ENCODE measurements at regions not wholly inside any gene's neighbourhood (a gene's known extent, or its start where the extent isn't known, plus 50 kb on each side); places are given as distances from the start of the nearest gene placed in this dataset.

DNA sequence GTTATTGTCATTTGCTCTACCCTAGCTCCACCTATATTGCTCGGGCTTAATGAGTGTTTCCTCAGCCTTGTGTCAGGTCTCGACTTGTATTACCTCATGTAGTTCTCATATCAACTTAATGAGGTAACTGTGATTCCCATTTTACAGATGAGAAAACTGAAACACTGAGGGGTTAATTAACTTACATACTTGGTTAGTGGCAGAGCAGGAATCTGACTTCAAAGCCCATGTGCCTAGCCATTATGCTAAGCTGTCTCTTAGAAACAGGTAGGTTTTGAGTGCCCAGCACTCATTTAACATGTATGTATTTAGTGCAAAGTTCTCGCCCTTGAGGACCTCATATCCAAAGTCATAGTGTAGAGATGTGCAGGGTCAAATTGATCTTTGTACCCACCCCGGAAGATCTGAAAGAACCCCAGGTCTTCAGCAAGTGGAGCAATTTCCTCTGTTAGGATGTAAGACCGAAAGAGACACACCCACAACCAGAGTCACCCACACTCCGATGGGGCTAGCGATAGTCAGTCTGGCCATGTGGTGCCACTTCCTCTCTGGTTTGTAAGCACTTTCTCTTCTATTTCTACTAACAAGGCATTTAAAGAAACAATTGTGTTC, 121.0 kb upstream of the SLC39A10 start:
- Histone ChIP-seq H3K4me3 (no peak overlapping the region), H3K36me3 (no peaks in the 10 kb centered on the region), H3K27me3 (no peaks in the 10 kb centered on the region), H3K9me3 (no peaks in the 10 kb centered on the region), H3K27ac (no peak overlapping the region), H3K4me1 (no peaks in the 10 kb centered on the region)
- no peak for DNase-seq (ENCODE audit: low spot score in 2 of 2)
- intact Hi-C loops (cut with DNase I; ENCODE audit: low total_unique reads): no loop called here
- no peak for TF ChIP-seq POLR2AphosphoS5 (IDR thresholded peaks at IDR 0.05)
- TF ChIP-seq POLR2A (IDR thresholded peaks at IDR 0.05): no peak
- TF ChIP-seq, protein P1, sequence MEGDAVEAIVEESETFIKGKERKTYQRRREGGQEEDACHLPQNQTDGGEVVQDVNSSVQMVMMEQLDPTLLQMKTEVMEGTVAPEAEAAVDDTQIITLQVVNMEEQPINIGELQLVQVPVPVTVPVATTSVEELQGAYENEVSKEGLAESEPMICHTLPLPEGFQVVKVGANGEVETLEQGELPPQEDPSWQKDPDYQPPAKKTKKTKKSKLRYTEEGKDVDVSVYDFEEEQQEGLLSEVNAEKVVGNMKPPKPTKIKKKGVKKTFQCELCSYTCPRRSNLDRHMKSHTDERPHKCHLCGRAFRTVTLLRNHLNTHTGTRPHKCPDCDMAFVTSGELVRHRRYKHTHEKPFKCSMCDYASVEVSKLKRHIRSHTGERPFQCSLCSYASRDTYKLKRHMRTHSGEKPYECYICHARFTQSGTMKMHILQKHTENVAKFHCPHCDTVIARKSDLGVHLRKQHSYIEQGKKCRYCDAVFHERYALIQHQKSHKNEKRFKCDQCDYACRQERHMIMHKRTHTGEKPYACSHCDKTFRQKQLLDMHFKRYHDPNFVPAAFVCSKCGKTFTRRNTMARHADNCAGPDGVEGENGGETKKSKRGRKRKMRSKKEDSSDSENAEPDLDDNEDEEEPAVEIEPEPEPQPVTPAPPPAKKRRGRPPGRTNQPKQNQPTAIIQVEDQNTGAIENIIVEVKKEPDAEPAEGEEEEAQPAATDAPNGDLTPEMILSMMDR (IDR thresholded peaks at IDR 0.05): no peak

DNA sequence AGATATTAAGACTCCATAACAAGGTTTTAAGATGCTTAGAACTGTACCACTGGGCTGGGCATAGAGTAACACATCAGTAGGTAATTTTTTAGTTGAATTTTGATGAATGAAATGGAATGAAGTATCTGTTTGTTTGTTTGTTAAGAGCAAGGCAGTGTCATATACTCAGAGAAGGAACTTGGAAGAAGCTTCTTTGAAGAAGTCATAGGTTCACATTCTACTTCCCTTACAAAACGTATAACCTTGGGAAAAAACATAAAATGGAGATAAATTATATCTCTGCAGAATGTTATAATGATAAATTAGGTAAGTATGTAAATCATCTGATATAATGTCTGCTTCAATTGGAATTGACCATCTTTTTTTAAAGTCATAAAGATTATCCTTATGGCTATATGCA, 122.1 kb upstream of the SLC39A10 start:
- Histone ChIP-seq H3K4me3 (no peak overlapping the region), H3K9me3 (no peaks in the 10 kb centered on the region), H3K27me3 (no peaks in the 10 kb centered on the region), H3K36me3 (no peaks in the 10 kb centered on the region), H3K27ac (no peak overlapping the region), H3K4me1 (no peaks in the 10 kb centered on the region)
- TF ChIP-seq POLR2AphosphoS5 (IDR thresholded peaks at IDR 0.05) (no peak), POLR2A (IDR thresholded peaks at IDR 0.05) (no peak)
- TF ChIP-seq, protein P1 (IDR thresholded peaks at IDR 0.05): no peak
- intact Hi-C loops (cut with DNase I; ENCODE audit: low total_unique reads): no loop called here
- DNase-seq (ENCODE audit: low spot score in 2 of 2): no peak

DNA sequence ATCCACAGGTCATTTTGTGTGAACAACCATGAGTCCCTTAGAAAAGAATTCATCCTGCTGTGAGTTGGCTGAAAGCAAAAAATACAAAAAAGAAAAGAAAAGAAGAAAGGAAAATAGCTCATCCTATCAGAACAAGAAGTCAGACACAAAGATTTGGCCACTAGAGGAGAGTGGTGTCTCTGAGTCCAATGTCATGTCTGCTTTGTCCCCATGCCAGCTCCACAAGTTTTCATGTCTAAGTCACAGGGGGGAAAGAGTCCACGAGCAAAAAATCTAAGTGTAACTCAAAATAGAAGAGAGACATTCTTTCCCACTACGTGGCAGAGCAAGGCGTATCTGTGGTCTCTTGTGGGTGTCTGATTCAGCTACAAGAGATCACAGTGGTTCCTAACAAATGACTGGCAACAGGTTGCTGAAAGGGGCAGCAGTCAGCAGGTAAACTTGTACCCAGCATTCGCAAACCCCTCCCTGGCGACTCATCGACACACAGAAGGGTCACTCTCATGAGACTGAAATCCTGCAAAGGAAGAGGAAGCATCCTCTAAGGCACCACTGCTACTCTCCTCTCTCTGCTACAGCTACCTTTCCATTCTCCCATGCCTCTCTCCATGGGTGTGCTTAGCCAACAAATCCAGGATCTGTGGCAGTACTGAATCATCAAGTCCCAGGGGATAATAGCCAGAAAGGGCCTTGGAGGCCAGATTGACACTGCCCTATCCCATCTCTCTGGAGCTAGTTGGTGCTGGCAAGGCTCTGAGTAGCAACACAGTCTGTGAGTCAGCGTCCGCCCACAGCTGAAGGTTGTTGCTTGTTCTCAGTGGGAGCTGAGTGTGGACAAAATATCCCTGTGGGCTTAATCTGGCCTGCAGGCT, 123.0 kb upstream of the SLC39A10 start:
- intact Hi-C loops (cut with DNase I; ENCODE audit: low total_unique reads): no loop called here
- peak in 1 of 2 donors; percentile 18 for DNase-seq (ENCODE audit: low spot score in 2 of 2)
- no peaks in the 10 kb centered on the region for H3K27me3 ChIP-seq
- H3K4me1 ChIP-seq: no peaks in the 10 kb centered on the region
- H3K36me3 ChIP-seq: no peaks in the 10 kb centered on the region
- H3K27ac ChIP-seq: peak overlapping the region; percentile 69 to 80
- no peak for TF ChIP-seq POLR2A (IDR thresholded peaks at IDR 0.05)
- TF ChIP-seq, protein P1 (IDR thresholded peaks at IDR 0.05): no peak
- TF ChIP-seq POLR2AphosphoS5 (IDR thresholded peaks at IDR 0.05): no peak
- H3K4me3 ChIP-seq: no peak overlapping the region
- no peaks in the 10 kb centered on the region for H3K9me3 ChIP-seq

DNA sequence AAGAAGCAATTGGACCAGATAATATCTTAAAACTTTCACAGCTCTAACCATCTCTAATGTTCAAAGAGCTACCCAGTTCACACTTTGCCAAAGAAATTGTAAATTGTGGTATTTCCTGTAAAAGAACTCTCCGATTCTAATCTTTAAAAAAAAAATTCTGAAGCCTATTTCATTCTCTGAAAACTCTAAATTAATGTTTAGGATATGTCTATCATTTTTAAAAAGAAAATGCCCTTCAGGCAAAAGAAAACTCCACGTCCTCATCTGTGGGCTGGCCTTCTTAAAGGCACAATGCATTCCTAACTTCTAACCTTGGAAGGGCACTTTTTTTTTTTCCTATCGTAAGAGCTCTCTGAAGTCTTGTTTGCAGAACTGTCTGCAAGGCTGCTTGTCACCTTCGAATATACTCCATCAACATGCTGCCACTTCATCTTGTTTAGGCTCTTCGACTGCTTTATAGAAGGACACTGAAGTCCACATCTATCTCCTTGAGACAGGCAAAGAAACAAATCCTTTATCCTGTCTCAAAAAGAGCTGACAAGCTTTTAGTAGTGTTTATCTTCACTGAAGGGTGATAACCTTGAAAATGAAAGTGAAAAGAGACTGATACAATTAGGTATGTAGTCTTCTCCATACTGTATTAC, 124.3 kb upstream of the SLC39A10 start:
- intact Hi-C loops (cut with DNase I; ENCODE audit: low total_unique reads): no loop called here
- peak overlapping the region in 2 of 3 donors; percentile 8 to 48 for H3K4me3 ChIP-seq
- H3K27ac ChIP-seq: no peak overlapping the region
- TF ChIP-seq POLR2AphosphoS5 (IDR thresholded peaks at IDR 0.05) (no peak), POLR2A (IDR thresholded peaks at IDR 0.05) (no peak)
- TF ChIP-seq, protein P1 (IDR thresholded peaks at IDR 0.05): no peak
- H3K9me3 ChIP-seq: no peaks in the 10 kb centered on the region
- DNase-seq (ENCODE audit: low spot score in 2 of 2): no peak
- no peaks in the 10 kb centered on the region for H3K27me3 ChIP-seq
- H3K36me3 ChIP-seq: no peaks in the 10 kb centered on the region
- H3K4me1 ChIP-seq: no peaks in the 10 kb centered on the region

DNA sequence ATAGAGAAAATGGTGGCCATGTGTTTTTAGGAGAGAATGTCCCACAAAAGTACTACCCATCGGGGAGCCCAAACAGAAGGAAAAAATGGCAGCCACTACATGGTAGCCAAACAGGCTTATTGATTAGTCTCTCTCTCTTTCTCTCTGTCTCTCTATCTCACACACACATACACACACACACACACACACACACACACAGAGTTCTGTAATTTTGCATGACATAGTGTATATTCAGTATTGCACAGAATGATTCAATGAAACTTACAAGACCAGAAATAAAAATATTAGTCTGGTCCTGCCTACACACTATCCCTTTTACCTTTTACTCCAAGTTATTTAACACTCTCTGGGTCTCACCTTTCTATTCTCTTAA, 124.8 kb upstream of the SLC39A10 start:
- TF ChIP-seq POLR2AphosphoS5 (IDR thresholded peaks at IDR 0.05) (no peak), POLR2A (IDR thresholded peaks at IDR 0.05) (no peak)
- TF ChIP-seq, protein P1 (IDR thresholded peaks at IDR 0.05): no peak
- intact Hi-C loops (cut with DNase I; ENCODE audit: low total_unique reads): no loop called here
- no peaks in the 10 kb centered on the region for H3K27me3 ChIP-seq
- no peaks in the 10 kb centered on the region for H3K4me1 ChIP-seq
- H3K36me3 ChIP-seq: no peaks in the 10 kb centered on the region
- DNase-seq (ENCODE audit: low spot score in 2 of 2): no peak
- no peaks in the 10 kb centered on the region for H3K9me3 ChIP-seq
- no peak overlapping the region for H3K27ac ChIP-seq
- no peak overlapping the region for H3K4me3 ChIP-seq

Measured in breast epithelium (tissue), 4 donors.